T-cell (primary cell): ENCODE measurements at regions not wholly inside any gene's neighbourhood (a gene's known extent, or its start where the extent isn't known, plus 50 kb on each side); places are given as distances from the start of the nearest gene placed in this dataset.
"Not testable (repeated sequence)": the region's sequence is repeated elsewhere in the genome, so short reads cannot be mapped to it uniquely, and the experiment has no call there.

ENCODE experiments used
- ATAC-seq, 4 experiments: fragments of 200-7000 bp in 3 of 4; fragments of 150-1000 bp in 1 of 4; cut with Tn5 transposase; replicated peaks in 1 of 4; 1 replicate in 3 of 4; 2 replicates in 1 of 4; pipeline ENCODE4 v1.10.0; 2021; ENCODE audit warnings: moderate library complexity in 3 of 4, mild to moderate bottlenecking in 2 of 4, moderate number of reproducible peaks in 1 of 4
- CTCF ChIA-PET, 2 donors: fragments of 300-600 bp; sonication (Branson Sonifier 250); formaldehyde crosslinking; loops; one replicate each; lab custom pipeline; 2022; ENCODE audit warnings: antibody characterized with exemption in 2 of 2; lab: Charles Lee
- POLR2A ChIA-PET, 2 donors: fragments of 300-600 bp; sonication (Branson Sonifier 250); formaldehyde crosslinking; loops; one replicate each; lab custom pipeline; 2022; ENCODE audit warnings: antibody characterized with exemption in 2 of 2; lab: Charles Lee
- DNase-seq, 35 experiments: peaks; one replicate each; pipeline versions ENCODE4 v3.0.0 to v3.0.0-alpha.2; 2013 to 2023
- H3K27ac ChIP-seq: one replicate; pipeline ENCODE4 v1.5.1; 2013; ENCODE audit warnings: low read length
- H3K27me3 ChIP-seq, 2 experiments: replicated peaks in 1 of 2; 1 replicate in 1 of 2; 2 replicates in 1 of 2; pipeline versions ENCODE4 v1.6.1 to v1.7.0; 2013; ENCODE audit warnings: low read length in 1 of 2, mixed read lengths in 1 of 2; ENCODE audit not compliant: control insufficient read depth in 2 of 2, insufficient read depth in 2 of 2; ENCODE audit errors: extremely low read depth in 1 of 2
- H3K36me3 ChIP-seq, 2 donors: 1 replicate in 1 of 2; 2 replicates in 1 of 2; pipeline versions ENCODE4 v1.6.1 to v1.7.0; 2013; ENCODE audit warnings: low read length in 1 of 2; ENCODE audit not compliant: control insufficient read depth in 2 of 2, insufficient read depth in 1 of 2; ENCODE audit errors: extremely low read depth in 1 of 2
- H3K4me1 ChIP-seq, 2 experiments: 1 replicate in 1 of 2; 2 replicates in 1 of 2; pipeline versions ENCODE4 v1.6.1 to v1.7.0; 2013; ENCODE audit warnings: low read length in 2 of 2, mixed read lengths in 1 of 2; ENCODE audit not compliant: insufficient read depth in 2 of 2, control insufficient read depth in 1 of 2; ENCODE audit errors: extremely low read depth in 1 of 2
- H3K4me3 ChIP-seq, 2 donors: 1 replicate in 1 of 2; 2 replicates in 1 of 2; pipeline versions ENCODE4 v1.5.1 to v1.7.0; 2013; ENCODE audit warnings: mild to moderate bottlenecking in 2 of 2, low read length in 1 of 2, moderate library complexity in 1 of 2; ENCODE audit not compliant: control insufficient read depth in 1 of 2; ENCODE audit errors: extremely low read depth in 1 of 2
- H3K9me3 ChIP-seq: 2 replicates; pipeline ENCODE4 v1.7.0; 2013
- H3K27ac Mint-ChIP-seq, 2 donors: one replicate each; pipeline ENCODE4 v1.8.0; 2020 to 2021; ENCODE audit warnings: mild to moderate bottlenecking in 2 of 2, mixed read lengths in 2 of 2
- H3K27me3 Mint-ChIP-seq, 2 donors: one replicate each; pipeline ENCODE4 v1.8.0; 2021 to 2022; ENCODE audit warnings: mixed read lengths in 2 of 2
- H3K36me3 Mint-ChIP-seq: one replicate; pipeline ENCODE4 v1.8.0; 2021; ENCODE audit warnings: mixed read lengths
- H3K4me1 Mint-ChIP-seq, 3 donors: one replicate each; pipeline ENCODE4 v1.8.0; 2020 to 2022; ENCODE audit warnings: mixed read lengths in 3 of 3, mild to moderate bottlenecking in 1 of 3
- H3K4me3 Mint-ChIP-seq, 3 donors: one replicate each; pipeline ENCODE4 v1.8.0; 2020 to 2022; ENCODE audit warnings: mild to moderate bottlenecking in 3 of 3, mixed read lengths in 3 of 3, moderate library complexity in 3 of 3
- H3K9me3 Mint-ChIP-seq, 3 donors: one replicate each; pipeline ENCODE4 v1.8.0; 2020 to 2022; ENCODE audit warnings: mixed read lengths in 3 of 3
- WGBS: methylation state at CpG from one replicate; pipeline ENCODE4 v1.1.5; 2013; ENCODE audit warnings: missing lambda C conversion rate; ENCODE audit not compliant: insufficient coverage; 5-methylcytosine and 5-hydroxymethylcytosine counted together

GRCh38 chr14:30456296-30456695, 102.7 kb upstream of the G2E3 start:
- Histone ChIP-seq H3K9me3 (no peaks in the 10 kb centered on the region), H3K4me1 (no peaks in the 10 kb centered on the region), H3K27ac (no peak overlapping the region), H3K27me3 (no peaks in the 10 kb centered on the region), H3K4me3 (no peak overlapping the region), H3K36me3 (no peaks in the 10 kb centered on the region)
- ATAC-seq (no peak), DNase-seq (no peak)
- H3K4me3 Mint-ChIP-seq = no peak overlapping the region
- no peaks in the 10 kb centered on the region for H3K9me3 Mint-ChIP-seq
- POLR2A ChIA-PET = no interaction called here
- CTCF ChIA-PET = no interaction called here
- no peak overlapping the region for H3K27ac Mint-ChIP-seq
- H3K27me3 Mint-ChIP-seq = peaks cover 3 to 18% of the 10 kb centered on the region in 2 donors
- no peaks in the 10 kb centered on the region for H3K36me3 Mint-ChIP-seq
- no CpG with 5 or more reads among the region's 2 CpGs for WGBS
- H3K4me1 Mint-ChIP-seq = no peaks in the 10 kb centered on the region

- no peaks in the 10 kb centered on the region for H3K9me3 ChIP-seq
- H3K27ac ChIP-seq = no peak overlapping the region
- no CpG with 5 or more reads among the region's 3 CpGs for WGBS
- no peak for ATAC-seq
- H3K27me3 ChIP-seq = peaks cover 0 to 3% of the 10 kb centered on the region in 2 experiments
- Mint-ChIP-seq H3K4me1 (no peaks in the 10 kb centered on the region), H3K27ac (no peak overlapping the region), H3K27me3 (peaks cover 7 to 20% of the 10 kb centered on the region in 2 donors), H3K4me3 (no peak overlapping the region), H3K9me3 (no peaks in the 10 kb centered on the region), H3K36me3 (no peaks in the 10 kb centered on the region)
- ChIA-PET POLR2A (no interaction called here), CTCF (no interaction called here)
- no peak for DNase-seq
- no peak overlapping the region for H3K4me3 ChIP-seq
- no peaks in the 10 kb centered on the region for H3K4me1 ChIP-seq
- H3K36me3 ChIP-seq = no peaks in the 10 kb centered on the region
Measured at GRCh38 chr14:30462358-30462757, 96.6 kb upstream of the G2E3 start.

- Histone ChIP-seq H3K27ac (no peak overlapping the region), H3K36me3 (no peaks in the 10 kb centered on the region), H3K4me1 (no peaks in the 10 kb centered on the region), H3K9me3 (no peaks in the 10 kb centered on the region), H3K27me3 (peaks cover 0 to 3% of the 10 kb centered on the region in 2 experiments), H3K4me3 (no peak overlapping the region)
- no peaks in the 10 kb centered on the region for H3K9me3 Mint-ChIP-seq
- DNase-seq (no peak), ATAC-seq (no peak)
- H3K27me3 Mint-ChIP-seq = peaks cover 5 to 18% of the 10 kb centered on the region in 2 donors
- CTCF ChIA-PET = no interaction called here
- no peak overlapping the region for H3K4me3 Mint-ChIP-seq
- H3K36me3 Mint-ChIP-seq = no peaks in the 10 kb centered on the region
- WGBS = no CpG with 5 or more reads among the region's 1 CpG
- POLR2A ChIA-PET = no interaction called here
- no peaks in the 10 kb centered on the region for H3K4me1 Mint-ChIP-seq
- H3K27ac Mint-ChIP-seq = no peak overlapping the region
Measured at GRCh38 chr14:30464481-30464880, 94.5 kb upstream of the G2E3 start.

GRCh38 chr14:30468354-30468753, 90.6 kb upstream of the G2E3 start:
- peaks cover 3 to 23% of the 10 kb centered on the region in 2 donors for H3K27me3 Mint-ChIP-seq
- no peak for ATAC-seq
- no CpG with 5 or more reads among the region's 4 CpGs for WGBS
- no peak for DNase-seq
- no peak overlapping the region for H3K27ac ChIP-seq
- ChIA-PET CTCF (no interaction called here), POLR2A (no interaction called here)
- no peaks in the 10 kb centered on the region for H3K36me3 Mint-ChIP-seq
- no peaks in the 10 kb centered on the region for H3K9me3 Mint-ChIP-seq
- H3K4me1 Mint-ChIP-seq = no peaks in the 10 kb centered on the region
- no peaks in the 10 kb centered on the region for H3K36me3 ChIP-seq
- no peaks in the 10 kb centered on the region for H3K9me3 ChIP-seq
- no peaks in the 10 kb centered on the region for H3K27me3 ChIP-seq
- no peaks in the 10 kb centered on the region for H3K4me1 ChIP-seq
- no peak overlapping the region for H3K27ac Mint-ChIP-seq
- H3K4me3 ChIP-seq = no peak overlapping the region
- no peak overlapping the region for H3K4me3 Mint-ChIP-seq

GRCh38 chr14:30471980-30472379, 87.0 kb upstream of the G2E3 start:
- Histone ChIP-seq H3K27ac (no peak overlapping the region), H3K4me3 (no peak overlapping the region), H3K36me3 (no peaks in the 10 kb centered on the region), H3K27me3 (no peaks in the 10 kb centered on the region), H3K9me3 (no peaks in the 10 kb centered on the region), H3K4me1 (no peaks in the 10 kb centered on the region)
- ATAC-seq = no peak
- Mint-ChIP-seq H3K4me3 (no peak overlapping the region), H3K36me3 (no peaks in the 10 kb centered on the region), H3K4me1 (no peaks in the 10 kb centered on the region), H3K27ac (no peak overlapping the region), H3K9me3 (no peaks in the 10 kb centered on the region), H3K27me3 (peaks cover 3 to 17% of the 10 kb centered on the region in 2 donors)
- ChIA-PET POLR2A (no interaction called here), CTCF (no interaction called here)
- no peak for DNase-seq

- H3K4me3 Mint-ChIP-seq, H3K4me1 ChIP-seq, CTCF ChIA-PET, ATAC-seq, H3K4me3 ChIP-seq, H3K27ac ChIP-seq, H3K36me3 Mint-ChIP-seq, H3K36me3 ChIP-seq, H3K27me3 ChIP-seq, H3K9me3 Mint-ChIP-seq, H3K9me3 ChIP-seq, H3K27ac Mint-ChIP-seq, POLR2A ChIA-PET, DNase-seq, H3K4me1 Mint-ChIP-seq: not testable (repeated sequence)
- H3K27me3 Mint-ChIP-seq = peaks cover 3 to 13% of the 10 kb centered on the region in 2 donors
- 97% methylated on average over 14 of the region's 36 CpGs for WGBS
Measured at GRCh38 chr14:30473846-30474696, 84.9 kb upstream of the G2E3 start.
